GM18520 (cell line): ENCODE measurements at regions not wholly inside any gene's neighbourhood (a gene's known extent, or its start where the extent isn't known, plus 50 kb on each side); places are given as distances from the start of the nearest gene placed in this dataset.
"Not testable (repeated sequence)": the region's sequence is repeated elsewhere in the genome, so short reads cannot be mapped to it uniquely, and the experiment has no call there.

Source experiments
- ATAC-seq: cut with Tn5 transposase; IDR thresholded peaks from one replicate; pipeline ENCODE4 v1.9.1; 2021; ENCODE audit not compliant: unreplicated experiment

DNA sequence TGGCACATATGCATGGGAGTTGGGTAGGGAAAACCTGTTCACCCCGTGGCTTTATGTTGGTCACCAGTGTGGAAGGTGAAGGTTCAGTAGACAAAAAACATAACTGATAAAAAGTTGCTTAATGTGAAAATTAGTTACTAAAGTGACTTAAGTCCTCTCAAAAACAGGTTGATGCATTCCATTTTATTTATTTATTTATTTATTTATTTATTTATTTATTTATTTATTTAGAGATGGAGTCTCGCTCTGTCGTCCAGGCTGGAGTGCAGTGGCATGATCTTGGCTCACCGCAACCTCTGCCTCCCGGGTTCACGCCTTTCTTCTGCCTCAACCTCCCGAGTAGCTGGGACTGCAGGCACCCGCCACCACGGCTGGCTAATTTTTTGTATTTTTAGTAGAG lies 541.0 kb downstream of the DCDC2C start:
- not testable (repeated sequence) for ATAC-seq

DNA sequence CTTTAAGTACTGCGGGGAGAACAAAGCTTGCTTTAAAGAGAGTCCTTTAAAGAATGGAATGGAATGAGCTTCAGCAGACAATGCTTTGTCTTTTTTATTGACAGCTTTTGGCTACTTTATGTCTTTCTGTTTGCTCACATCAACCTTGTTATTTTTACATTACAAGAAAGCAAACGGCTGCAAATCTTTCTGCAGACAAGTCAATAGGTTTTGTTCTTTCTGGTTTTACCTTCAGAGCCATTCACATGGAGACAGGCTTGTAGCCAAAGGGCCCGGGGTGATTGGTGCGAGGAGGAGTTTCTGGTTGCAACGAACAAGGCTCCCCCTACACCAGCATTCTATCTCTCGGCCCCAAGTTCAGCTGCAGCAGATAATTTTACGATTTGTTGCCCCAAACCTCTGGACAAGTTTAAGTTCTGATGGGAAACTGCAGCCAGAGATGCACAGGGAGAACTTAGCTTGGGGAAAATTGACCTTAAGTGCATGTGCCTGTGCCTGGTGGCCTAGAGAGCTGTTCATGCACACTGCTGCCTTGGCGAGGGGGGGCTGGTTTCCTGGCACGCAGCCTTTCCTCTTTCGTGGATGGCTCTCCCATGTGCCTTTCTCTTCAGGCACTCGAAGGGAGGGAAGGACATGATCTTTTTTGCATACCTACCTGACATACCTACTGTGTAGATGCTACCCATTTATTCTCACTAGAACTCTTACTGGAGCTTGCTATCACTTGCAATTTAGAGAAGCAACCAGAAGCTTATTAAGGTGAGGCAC lies 543.2 kb downstream of the DCDC2C start:
- ATAC-seq = no peak

DNA sequence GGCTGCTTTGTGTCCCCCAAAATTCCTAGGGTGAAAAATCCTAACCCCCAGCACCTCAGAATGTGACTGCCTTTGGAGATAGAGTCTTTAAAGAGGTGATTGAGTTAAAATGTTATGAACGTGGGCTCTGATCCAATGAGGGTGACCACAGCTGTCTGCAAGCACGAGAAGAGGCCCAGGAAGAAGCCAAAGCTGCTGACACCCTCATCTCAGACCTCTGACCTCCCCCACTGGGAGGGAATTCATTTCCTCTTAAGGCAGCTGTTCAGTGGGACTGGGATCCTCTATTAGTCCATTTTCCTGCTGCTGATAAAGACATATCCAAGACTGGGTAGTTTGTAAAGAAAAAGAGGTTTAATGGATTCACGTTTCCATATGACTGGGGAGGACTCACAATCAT lies 544.4 kb downstream of the DCDC2C start:
- ATAC-seq = no peak

DNA sequence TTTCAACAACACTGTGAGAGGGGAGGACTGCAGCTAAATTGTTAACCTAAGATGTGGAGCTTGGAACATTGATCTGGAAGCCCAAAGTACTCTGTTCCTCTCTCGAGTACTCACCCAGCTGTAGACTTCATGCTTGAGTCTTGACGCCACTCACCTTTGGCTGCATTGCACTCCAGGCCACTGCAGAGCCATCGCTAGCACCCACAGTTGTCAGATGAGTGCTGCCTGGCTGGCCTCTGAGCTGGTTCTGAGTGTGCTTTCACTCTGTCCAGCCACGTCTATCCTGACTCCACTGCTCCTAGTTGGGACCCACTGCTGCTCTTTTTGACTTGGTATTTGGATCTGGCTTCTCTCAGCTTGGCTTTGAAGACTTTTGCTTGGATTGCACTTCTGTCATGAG lies 552.1 kb downstream of the DCDC2C start:
- ATAC-seq = no peak

DNA sequence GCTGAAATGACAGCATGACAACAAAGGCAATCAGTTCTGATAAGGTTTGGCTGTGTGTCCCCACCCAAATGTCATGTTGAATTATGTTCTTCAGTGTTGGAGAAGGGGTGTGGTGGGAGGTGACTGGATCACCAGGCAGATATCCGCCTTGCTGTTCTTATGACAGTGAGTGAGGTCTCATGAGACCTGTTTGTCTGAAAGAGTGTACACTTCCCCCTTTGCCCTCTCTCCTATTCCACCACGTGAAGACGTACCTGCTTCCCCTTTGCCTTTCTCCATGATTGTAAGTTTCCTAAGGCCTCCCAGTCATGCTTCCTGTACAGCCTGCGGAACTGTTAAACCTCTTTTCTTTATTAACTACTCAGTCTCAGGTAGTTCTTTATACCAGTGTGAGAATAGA lies 553.0 kb downstream of the DCDC2C start:
- no peak for ATAC-seq

DNA sequence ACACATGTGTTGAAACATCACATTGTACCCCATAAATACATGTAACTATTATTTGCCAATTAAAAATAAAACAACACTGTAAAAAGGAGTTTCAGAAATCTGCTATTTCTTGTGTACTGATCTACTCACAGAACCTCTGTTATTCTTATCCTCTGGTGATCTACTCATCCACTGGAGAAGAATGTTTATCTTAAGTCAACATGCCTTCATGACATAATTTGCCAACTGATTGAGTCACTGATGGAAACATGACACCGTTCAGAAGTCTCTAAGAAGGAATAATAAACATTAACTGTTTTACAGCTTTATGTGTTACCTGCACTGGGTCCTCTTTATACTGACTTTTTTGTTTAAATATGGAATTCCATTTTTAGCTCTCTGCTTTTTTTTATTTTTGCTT lies 555.2 kb downstream of the DCDC2C start:
- no peak for ATAC-seq

DNA sequence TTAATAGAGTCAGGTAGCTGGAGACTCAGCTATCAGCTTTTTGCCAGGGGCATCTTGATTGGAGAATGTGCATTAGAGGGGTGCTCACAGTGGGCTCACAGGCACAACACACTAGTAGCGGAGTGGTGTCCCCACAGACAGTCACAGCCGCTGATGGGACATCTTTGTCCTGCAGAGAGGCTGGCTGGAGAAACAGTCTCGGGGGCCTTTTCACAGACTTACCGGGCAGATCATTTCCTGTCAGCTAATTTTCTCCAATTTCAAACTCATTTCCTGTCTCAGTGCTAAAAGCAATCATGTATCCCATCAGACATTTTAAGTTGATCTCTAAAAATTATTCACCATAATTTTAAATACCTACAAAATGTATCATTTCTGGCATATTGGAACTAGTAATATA lies 562.6 kb downstream of the DCDC2C start:
- no peak for ATAC-seq

DNA sequence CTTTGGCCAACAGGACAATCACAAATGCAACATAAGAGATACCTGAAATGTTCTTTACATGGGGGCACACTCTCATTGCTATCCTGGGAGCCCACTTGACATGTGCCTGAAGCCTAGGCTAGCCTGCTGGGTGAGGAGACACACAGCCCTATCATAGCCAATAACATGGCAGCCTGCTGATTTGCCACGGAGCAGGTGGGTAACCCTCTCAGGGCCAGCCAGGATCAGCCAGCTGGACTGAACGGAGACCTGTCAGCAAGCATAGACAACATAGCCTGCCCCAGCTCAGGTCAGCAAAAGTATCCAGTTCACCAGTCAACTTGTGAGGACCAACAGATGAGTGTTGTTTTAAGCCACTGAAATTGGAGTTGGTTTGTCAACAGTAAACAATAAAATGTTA lies 566.5 kb downstream of the DCDC2C start:
- no peak for ATAC-seq

DNA sequence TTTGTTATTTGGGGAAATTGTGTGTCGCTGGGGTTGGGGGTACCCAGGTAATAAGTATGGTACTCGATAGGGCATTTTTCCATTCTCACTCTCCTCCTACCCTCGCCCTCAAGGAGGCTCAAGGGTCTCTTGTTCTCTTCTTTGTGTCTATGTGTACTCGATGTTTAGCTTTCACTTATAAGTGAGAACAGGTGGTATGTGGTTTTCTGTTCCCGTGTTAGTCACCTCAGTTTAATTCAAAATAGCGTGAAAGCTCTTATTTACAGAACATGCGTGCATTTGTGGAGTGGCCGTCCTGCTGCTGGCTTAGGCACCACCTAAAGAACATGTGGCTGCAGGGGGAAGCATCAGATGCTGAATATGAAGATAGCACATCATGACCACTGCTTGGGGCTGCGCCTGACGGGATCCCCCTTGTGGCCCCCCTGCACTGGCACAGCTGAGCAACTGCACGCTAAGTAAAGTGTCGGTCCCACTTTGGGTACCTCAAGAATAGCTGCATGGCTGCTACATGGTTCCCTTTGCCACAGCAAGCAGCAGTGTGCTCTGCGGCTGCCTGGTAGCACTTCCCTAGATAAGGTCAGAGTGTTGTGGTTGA lies 569.0 kb downstream of the DCDC2C start:
- no peak for ATAC-seq

DNA sequence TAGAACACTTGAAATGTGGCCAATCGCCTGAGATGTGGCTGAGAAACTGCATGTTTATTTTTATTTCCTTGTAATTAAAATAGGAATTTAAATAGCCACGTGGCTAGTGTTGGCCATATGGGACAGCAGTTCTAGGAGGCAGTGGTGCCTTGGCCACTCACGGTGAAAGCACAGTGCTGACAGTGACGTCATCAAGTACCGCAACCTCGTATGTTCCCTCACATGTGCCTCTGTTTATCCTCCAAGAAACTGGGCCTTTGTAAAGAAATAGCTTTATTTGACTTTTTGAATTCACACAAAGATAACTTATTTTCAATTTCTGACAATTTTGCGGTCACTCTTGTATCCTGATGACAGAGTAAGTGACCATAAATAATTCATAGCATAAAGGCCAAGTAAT lies 575.0 kb downstream of the DCDC2C start:
- no peak for ATAC-seq

DNA sequence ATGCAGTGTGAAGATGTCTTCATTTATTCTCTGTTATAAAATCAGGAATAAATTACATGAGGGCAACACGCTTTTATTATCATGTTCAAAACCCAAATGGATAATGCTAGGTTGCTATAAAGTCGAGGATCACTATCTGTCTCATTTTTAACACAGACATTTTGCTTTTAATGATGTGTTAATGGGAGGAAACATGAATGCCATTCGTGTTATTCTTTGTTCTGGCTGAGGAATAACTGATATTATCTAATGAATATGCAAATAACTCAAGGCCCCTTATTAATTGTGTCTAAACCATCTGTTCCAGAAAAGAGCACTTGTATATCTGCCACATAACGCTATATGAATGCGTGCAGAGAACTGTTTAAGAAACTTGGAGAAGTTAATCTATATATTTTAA lies 576.1 kb downstream of the DCDC2C start:
- no peak for ATAC-seq

DNA sequence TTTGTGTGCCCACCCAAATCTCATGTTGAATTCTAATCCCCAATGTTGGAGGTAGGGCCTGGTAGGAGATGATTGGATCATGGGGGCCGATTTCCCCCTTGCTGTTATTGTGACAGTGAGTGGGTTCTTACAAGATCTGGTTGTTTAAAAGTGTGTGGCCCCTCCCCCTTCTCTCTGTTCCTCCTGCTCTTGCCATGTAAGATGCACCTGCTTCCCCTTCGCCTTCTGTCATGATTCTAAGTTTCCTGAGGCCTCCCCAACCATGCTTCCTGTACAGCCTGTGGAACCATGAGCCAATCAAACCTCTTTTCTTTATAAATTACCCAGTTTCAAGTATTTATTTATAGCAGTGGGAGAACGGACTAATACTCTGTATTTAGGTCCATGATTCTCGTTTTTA lies 588.1 kb downstream of the DCDC2C start:
- no peak for ATAC-seq

DNA sequence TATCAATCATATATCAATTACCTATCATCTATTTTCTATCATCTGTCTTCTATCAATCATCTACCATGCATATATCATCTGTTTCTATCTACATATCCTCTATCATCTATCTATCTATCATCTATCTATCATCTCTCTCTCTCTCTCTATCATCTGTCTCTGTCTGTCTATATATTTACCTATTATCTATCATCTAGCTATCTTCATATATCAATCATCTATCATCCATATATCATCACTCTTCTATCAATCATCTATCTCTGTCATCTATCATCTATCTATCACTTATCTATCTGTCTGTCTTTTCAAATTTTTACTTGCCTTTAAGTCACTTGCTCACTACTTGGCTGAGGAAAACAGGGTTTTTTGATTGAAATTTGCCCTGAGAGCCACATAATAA lies 592.3 kb downstream of the DCDC2C start:
- ATAC-seq = no peak

DNA sequence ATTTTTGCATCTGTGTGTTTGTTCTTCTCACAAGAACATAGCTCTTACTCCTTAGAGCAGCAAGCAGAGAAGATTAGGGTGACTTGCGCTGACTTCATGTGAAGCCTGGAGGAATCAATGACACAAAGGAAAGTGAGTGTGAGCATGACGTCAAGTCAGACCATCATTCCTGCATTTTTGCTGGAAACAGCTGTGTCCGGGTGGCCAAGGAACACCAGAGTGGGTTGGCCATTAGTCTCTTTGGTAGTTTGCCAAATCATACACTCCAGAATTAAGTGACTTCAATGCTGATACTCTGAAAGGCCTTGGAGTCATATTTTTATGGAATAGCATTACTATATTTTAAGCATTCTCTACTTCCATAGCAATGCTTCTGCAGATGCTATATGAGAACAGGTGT lies 597.2 kb downstream of the DCDC2C start:
- no peak for ATAC-seq

DNA sequence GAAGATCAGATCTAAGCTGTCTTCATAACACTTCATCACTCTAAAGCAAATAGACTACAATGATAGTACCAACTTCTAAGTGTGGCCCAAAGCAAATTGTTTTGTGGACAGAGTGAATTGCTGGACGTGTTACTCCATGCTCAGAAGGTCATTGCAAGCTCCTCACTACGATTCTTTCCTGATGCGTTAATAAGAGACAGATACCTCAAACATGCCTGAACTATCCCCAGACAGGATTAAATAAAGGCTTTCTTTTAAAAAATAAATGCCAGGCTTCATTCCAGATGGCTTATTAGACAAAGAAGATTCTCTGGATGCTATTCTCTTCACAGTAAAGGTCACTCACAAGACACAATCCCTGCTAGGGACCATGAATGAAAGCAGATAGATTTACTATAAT lies 621.2 kb downstream of the DCDC2C start:
- no peak for ATAC-seq

DNA sequence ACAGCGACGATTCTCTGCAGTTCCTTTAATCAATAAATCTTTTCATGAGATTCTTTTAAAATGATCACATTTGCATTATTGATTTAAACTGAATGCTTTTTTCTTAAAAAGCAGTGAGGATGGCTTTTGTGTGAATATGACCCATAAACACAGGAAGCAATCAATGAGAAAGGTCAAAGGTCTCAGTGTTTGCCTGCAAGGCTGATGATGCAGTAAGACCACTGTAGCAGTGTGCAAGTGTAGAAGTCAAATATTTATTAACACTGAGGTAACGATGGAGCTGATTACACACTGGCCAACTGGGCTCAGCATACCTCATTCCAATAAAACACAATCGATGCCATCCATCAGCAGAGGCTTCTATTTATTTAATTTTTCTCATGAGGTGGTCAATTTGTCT lies 633.5 kb downstream of the DCDC2C start:
- no peak for ATAC-seq

DNA sequence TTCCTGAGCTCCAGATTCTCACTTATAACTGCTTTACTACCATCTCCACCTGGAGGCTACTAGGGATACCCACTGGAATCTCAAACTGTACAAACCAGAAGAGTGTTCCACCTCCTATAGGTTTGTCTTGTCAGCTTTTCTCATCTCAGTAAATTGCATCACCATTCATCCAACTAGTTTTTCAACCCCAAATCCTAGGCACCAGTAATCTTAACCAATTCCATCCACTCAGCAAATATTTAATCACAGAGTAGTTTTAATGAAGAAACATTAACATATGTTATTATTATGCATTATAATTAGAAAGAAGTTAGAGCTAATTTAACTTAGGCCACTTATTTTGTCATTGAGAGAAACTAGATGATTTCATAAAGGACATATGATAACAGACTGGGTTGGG lies 635.0 kb downstream of the DCDC2C start:
- ATAC-seq = no peak

DNA sequence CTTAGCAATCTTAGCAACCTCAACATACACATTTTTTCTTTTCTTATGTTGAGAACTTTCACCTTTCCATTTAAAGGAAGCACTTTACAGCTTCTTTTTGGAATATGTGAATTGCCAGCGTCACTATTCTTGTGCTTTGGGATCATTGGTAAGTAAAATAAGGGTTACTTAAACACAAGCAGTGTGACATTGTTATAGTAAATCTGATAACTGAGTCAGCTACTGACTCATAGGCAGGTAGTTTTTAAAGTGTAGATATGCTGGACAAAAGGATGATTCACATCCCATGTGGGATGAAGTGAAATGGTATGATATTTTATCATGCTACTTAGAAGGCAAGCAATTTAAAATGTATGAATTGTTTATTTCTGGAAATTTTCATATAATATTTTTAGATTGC lies 637.2 kb downstream of the DCDC2C start:
- no peak for ATAC-seq

DNA sequence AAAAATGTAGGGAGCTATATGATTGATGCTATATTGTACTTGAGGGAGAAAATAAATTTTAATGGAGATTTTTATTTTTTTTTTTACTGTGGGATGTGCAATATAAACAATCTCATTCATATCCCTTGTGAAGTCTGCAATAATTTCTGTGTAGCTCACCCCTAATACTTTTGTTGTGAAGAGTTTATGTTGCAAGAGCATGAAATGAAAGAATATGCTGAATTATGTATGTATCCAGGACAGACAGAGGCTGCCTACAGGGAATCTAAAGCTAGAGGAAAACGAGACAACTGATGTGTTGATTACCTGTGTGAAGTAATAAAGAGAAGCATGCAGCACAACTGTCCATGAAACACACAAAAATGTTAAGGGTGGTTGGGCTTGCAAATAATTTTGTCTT lies 643.3 kb downstream of the DCDC2C start:
- ATAC-seq = no peak

DNA sequence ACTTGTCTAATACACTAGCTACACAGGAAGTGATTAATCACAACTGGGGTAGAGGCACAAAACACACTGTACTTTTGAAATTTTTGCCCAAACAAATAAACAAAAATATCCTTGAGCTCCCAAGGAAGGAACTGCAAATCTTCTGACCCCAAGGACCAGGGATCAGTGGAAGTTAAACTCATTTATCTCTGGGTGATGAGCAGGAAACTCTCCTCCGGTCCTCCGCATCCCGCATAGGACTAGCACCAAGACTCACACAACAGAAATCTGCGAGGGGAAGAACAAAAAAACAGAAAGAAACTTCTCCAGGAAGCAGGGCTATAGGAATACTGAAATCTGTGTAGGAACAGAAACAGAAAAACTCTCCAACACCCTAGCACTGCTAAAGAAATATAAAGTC lies 650.3 kb downstream of the DCDC2C start:
- no peak for ATAC-seq

DNA sequence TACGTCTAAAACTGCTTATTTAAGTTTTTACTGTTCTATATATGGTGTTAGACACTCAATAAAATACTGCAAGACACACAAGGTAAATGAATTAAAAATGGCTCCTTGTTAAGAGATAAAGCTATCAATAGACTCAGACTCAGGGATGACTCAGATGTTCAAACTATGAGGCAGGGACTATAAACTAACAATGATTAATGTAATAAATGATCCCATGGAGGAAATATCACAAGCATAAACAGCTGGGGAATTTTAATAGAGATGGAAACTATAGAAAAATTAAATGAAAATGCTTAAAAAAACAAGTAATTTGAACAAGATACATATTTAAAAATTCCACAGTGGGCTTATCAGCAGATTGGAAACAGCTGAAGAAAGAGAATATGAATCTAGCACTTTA lies 650.8 kb downstream of the DCDC2C start:
- no peak for ATAC-seq

DNA sequence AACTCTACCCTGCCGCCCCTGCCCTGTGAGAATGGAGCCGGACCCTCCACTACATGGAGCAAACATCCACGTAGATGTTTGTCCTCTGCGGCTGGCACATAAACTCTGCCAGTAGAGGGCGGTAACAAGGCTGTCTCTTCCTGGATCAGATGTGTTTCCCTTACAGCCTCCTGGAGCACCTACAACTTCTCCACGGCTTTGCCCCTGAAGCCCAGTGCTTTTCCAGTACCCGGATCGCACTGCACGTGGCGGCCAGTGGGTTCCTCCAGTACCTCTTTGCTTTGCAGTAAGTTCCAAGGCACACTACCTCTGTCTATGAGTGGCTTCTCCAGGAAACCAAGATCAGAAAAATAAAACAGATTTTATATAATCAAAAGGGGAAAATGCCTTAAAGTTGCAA lies 651.3 kb downstream of the DCDC2C start:
- ATAC-seq = no peak

DNA sequence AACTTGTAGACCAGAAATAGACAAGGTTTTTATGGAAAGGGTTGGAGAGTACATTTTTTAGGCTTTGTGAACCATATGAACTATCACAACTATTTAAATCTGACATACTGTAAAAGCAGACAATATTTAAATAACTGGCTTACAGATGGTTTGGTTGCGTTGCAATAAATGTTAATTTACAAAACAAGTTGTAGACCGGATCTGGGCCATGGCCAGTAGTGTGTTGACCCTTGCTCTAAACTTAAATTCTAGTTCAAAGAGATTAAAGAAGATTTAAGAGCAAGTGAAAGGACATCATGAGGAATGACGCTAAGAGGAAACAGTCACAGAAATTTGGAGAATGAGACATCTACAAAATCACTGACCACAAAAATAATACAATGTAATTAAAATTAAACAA lies 652.7 kb downstream of the DCDC2C start:
- ATAC-seq = no peak
